Activated CD4-positive, CD25-positive, alpha-beta regulatory T cell treated with anti-CD3 and anti-CD28 coated beads, Interleukin-2, amount 50 U/mL, for 72 hours (primary cell): ENCODE measurements at regions not wholly inside any gene's neighbourhood (a gene's known extent, or its start where the extent isn't known, plus 50 kb on each side); places are given as distances from the start of the nearest gene placed in this dataset.
"Not testable (repeated sequence)": the region's sequence is repeated elsewhere in the genome, so short reads cannot be mapped to it uniquely, and the experiment has no call there.

Experiments
- DNase-seq: peaks from one replicate; pipeline ENCODE4 v3.0.0; 2021

GRCh38 chr2:131584380-131584779 is 56.7 kb downstream of the CCDC74A start:
- DNase-seq: no peak

- no peak for DNase-seq
These were observed 57.3 kb downstream of the CCDC74A start for GRCh38 chr2:131584940-131585339.

- DNase-seq: no peak
These were observed 60.6 kb downstream of the CCDC74A start for GRCh38 chr2:131588152-131588873.

GRCh38 chr2:131589126-131589525 is 61.4 kb downstream of the CCDC74A start:
- not testable (repeated sequence) for DNase-seq

- no peak for DNase-seq
These were observed 62.7 kb downstream of the CCDC74A start for GRCh38 chr2:131590366-131590765.

GRCh38 chr2:131590896-131591295 is 63.2 kb downstream of the CCDC74A start:
- DNase-seq: no peak

- not testable (repeated sequence) for DNase-seq
These were observed 68.9 kb downstream of the CCDC74A start for GRCh38 chr2:131596561-131596960.

GRCh38 chr2:131602444-131602843 is 74.8 kb downstream of the CCDC74A start:
- DNase-seq: not testable (repeated sequence)

- DNase-seq: not testable (repeated sequence)
These were observed 77.0 kb downstream of the CCDC74A start for GRCh38 chr2:131604652-131605051.

GRCh38 chr2:131606366-131606765 is 78.7 kb downstream of the CCDC74A start:
- DNase-seq: not testable (repeated sequence)

GRCh38 chr2:131607056-131607455 is 79.4 kb downstream of the CCDC74A start:
- DNase-seq: not testable (repeated sequence)

GRCh38 chr2:131614539-131614938 is 86.9 kb downstream of the CCDC74A start:
- not testable (repeated sequence) for DNase-seq

- not testable (repeated sequence) for DNase-seq
These were observed 90.6 kb downstream of the CCDC74A start for GRCh38 chr2:131618320-131618719.

GRCh38 chr2:131622874-131623273 is 95.2 kb downstream of the CCDC74A start:
- not testable (repeated sequence) for DNase-seq

- not testable (repeated sequence) for DNase-seq
These were observed 98.3 kb downstream of the CCDC74A start for GRCh38 chr2:131626011-131626410.

GRCh38 chr2:131626565-131626964 is 98.9 kb downstream of the CCDC74A start:
- not testable (repeated sequence) for DNase-seq

GRCh38 chr2:131627777-131628176 is 100.1 kb downstream of the CCDC74A start:
- DNase-seq: not testable (repeated sequence)

GRCh38 chr2:131631648-131632047 is 104.0 kb downstream of the CCDC74A start:
- not testable (repeated sequence) for DNase-seq

GRCh38 chr2:131633405-131633804 is 105.7 kb downstream of the CCDC74A start:
- DNase-seq: not testable (repeated sequence)

GRCh38 chr2:131633827-131634695 is 106.4 kb downstream of the CCDC74A start:
- not testable (repeated sequence) for DNase-seq

GRCh38 chr2:131635611-131636010 is 107.9 kb downstream of the CCDC74A start:
- DNase-seq: no peak

GRCh38 chr2:131636704-131637308 is 109.1 kb downstream of the CCDC74A start:
- not testable (repeated sequence) for DNase-seq

GRCh38 chr2:131639001-131639620 is 111.4 kb downstream of the CCDC74A start:
- not testable (repeated sequence) for DNase-seq
